ENCODE measurements at regions not wholly inside any gene's neighbourhood (a gene's known extent, or its start where the extent isn't known, plus 50 kb on each side); places are given as distances from the start of the nearest gene placed in this dataset.

GRCh38 chr17:70254735-70255460 lies 85.6 kb downstream of the KCNJ2 start:
- H3K4me3 ChIP-seq (ENCODE audit: low read depth, low read length, poor library complexity, severe bottlenecking), result no peak overlapping the region
- no peak overlapping the region for H2AFZ ChIP-seq (ENCODE audit: low read length)
- TF ChIP-seq EZH2 (IDR thresholded peaks at IDR 0.05; ENCODE audit: borderline replicate concordance, low read length), result no peak
- TF ChIP-seq CTCF (IDR thresholded peaks at IDR 0.05; ENCODE audit: low read length), result no peak
- no peaks in the 10 kb centered on the region for H3K36me3 ChIP-seq (ENCODE audit: insufficient read depth, low read length)
- H3K9me2 ChIP-seq (ENCODE audit: low read depth, low read length), result no peaks in the 10 kb centered on the region
- no peaks in the 10 kb centered on the region for H3F3A ChIP-seq (ENCODE audit: insufficient read depth, low read length)
- H4K20me1 ChIP-seq (ENCODE audit: insufficient read depth, low read length), result no peaks in the 10 kb centered on the region
- H3K79me2 ChIP-seq (ENCODE audit: insufficient read depth, low read length), result no peaks in the 10 kb centered on the region
- H3K4me1 ChIP-seq (ENCODE audit: insufficient read depth, low read length, severe bottlenecking), result no peaks in the 10 kb centered on the region
- no peak overlapping the region for H3K27ac ChIP-seq (ENCODE audit: low read depth, low read length, poor library complexity, severe bottlenecking)
- no peaks in the 10 kb centered on the region for H3K9me3 ChIP-seq (ENCODE audit: low read length)
- no peaks in the 10 kb centered on the region; the same call in 1 of the 2 replicates for H3K27me3 ChIP-seq (ENCODE audit: insufficient read depth, low read length)
- H3K9ac ChIP-seq (ENCODE audit: low read length), result no peak overlapping the region
- H3K4me2 ChIP-seq (ENCODE audit: low read length), result no peak overlapping the region

GRCh38 chr17:70256751-70257150 lies 87.4 kb downstream of the KCNJ2 start:
- H3K9ac ChIP-seq (ENCODE audit: low read length), result no peak overlapping the region
- H3K4me3 ChIP-seq (ENCODE audit: low read depth, low read length, poor library complexity, severe bottlenecking), result no peak overlapping the region
- no peaks in the 10 kb centered on the region for H4K20me1 ChIP-seq (ENCODE audit: insufficient read depth, low read length)
- H3K9me2 ChIP-seq (ENCODE audit: low read depth, low read length), result no peaks in the 10 kb centered on the region
- no peaks in the 10 kb centered on the region for H3K79me2 ChIP-seq (ENCODE audit: insufficient read depth, low read length)
- no peak overlapping the region for H3K27ac ChIP-seq (ENCODE audit: low read depth, low read length, poor library complexity, severe bottlenecking)
- no peaks in the 10 kb centered on the region for H3K4me1 ChIP-seq (ENCODE audit: insufficient read depth, low read length, severe bottlenecking)
- H2AFZ ChIP-seq (ENCODE audit: low read length), result no peak overlapping the region
- no peaks in the 10 kb centered on the region for H3F3A ChIP-seq (ENCODE audit: insufficient read depth, low read length)
- H3K27me3 ChIP-seq (ENCODE audit: insufficient read depth, low read length), result no peaks in the 10 kb centered on the region; the same call in 1 of the 2 replicates
- H3K9me3 ChIP-seq (ENCODE audit: low read length), result no peaks in the 10 kb centered on the region
- H3K4me2 ChIP-seq (ENCODE audit: low read length), result no peak overlapping the region
- no peaks in the 10 kb centered on the region for H3K36me3 ChIP-seq (ENCODE audit: insufficient read depth, low read length)
- no peak for TF ChIP-seq CTCF (IDR thresholded peaks at IDR 0.05; ENCODE audit: low read length)
- TF ChIP-seq EZH2 (IDR thresholded peaks at IDR 0.05; ENCODE audit: borderline replicate concordance, low read length), result no peak

- Histone ChIP-seq H3K27me3 (ENCODE audit: insufficient read depth, low read length) (no peaks in the 10 kb centered on the region), H3K9ac (ENCODE audit: low read length) (no peak overlapping the region), H3K36me3 (ENCODE audit: insufficient read depth, low read length) (no peaks in the 10 kb centered on the region), H3K9me3 (ENCODE audit: low read length) (no peaks in the 10 kb centered on the region), H3K4me1 (ENCODE audit: insufficient read depth, low read length, severe bottlenecking) (no peaks in the 10 kb centered on the region), H4K20me1 (ENCODE audit: insufficient read depth, low read length) (no peaks in the 10 kb centered on the region), H3K9me2 (ENCODE audit: low read depth, low read length) (no peaks in the 10 kb centered on the region), H3K4me3 (ENCODE audit: low read depth, low read length, poor library complexity, severe bottlenecking) (no peak overlapping the region), H3K79me2 (ENCODE audit: insufficient read depth, low read length) (no peaks in the 10 kb centered on the region), H3F3A (ENCODE audit: insufficient read depth, low read length) (no peaks in the 10 kb centered on the region), H2AFZ (ENCODE audit: low read length) (no peak overlapping the region), H3K27ac (ENCODE audit: low read depth, low read length, poor library complexity, severe bottlenecking) (no peak overlapping the region), H3K4me2 (ENCODE audit: low read length) (no peak overlapping the region)
- TF ChIP-seq EZH2 (IDR thresholded peaks at IDR 0.05; ENCODE audit: borderline replicate concordance, low read length) (no peak), CTCF (IDR thresholded peaks at IDR 0.05; ENCODE audit: low read length) (no peak)
Observed at GRCh38 chr17:70258465-70258864, 89.1 kb downstream of the KCNJ2 start.

Data from OCI-LY1 (cell line).